ENCODE measurements at regions not wholly inside any gene's neighbourhood (a gene's known extent, or its start where the extent isn't known, plus 50 kb on each side); places are given as distances from the start of the nearest gene placed in this dataset.

GRCh38 chr16:13492046-13492445 is 427.9 kb upstream of the ERCC4 start:
- TF ChIP-seq, protein P1, sequence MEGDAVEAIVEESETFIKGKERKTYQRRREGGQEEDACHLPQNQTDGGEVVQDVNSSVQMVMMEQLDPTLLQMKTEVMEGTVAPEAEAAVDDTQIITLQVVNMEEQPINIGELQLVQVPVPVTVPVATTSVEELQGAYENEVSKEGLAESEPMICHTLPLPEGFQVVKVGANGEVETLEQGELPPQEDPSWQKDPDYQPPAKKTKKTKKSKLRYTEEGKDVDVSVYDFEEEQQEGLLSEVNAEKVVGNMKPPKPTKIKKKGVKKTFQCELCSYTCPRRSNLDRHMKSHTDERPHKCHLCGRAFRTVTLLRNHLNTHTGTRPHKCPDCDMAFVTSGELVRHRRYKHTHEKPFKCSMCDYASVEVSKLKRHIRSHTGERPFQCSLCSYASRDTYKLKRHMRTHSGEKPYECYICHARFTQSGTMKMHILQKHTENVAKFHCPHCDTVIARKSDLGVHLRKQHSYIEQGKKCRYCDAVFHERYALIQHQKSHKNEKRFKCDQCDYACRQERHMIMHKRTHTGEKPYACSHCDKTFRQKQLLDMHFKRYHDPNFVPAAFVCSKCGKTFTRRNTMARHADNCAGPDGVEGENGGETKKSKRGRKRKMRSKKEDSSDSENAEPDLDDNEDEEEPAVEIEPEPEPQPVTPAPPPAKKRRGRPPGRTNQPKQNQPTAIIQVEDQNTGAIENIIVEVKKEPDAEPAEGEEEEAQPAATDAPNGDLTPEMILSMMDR (IDR thresholded peaks at IDR 0.05) = no peak
- TF ChIP-seq POLR2A (IDR thresholded peaks at IDR 0.05) (no peak), POLR2AphosphoS5 (IDR thresholded peaks at IDR 0.05) (no peak)
- intact Hi-C loops (cut with DNase I; ENCODE audit: low total_unique reads) = no loop called here
- no peak for DNase-seq (ENCODE audit: low spot score in 2 of 2)

DNA sequence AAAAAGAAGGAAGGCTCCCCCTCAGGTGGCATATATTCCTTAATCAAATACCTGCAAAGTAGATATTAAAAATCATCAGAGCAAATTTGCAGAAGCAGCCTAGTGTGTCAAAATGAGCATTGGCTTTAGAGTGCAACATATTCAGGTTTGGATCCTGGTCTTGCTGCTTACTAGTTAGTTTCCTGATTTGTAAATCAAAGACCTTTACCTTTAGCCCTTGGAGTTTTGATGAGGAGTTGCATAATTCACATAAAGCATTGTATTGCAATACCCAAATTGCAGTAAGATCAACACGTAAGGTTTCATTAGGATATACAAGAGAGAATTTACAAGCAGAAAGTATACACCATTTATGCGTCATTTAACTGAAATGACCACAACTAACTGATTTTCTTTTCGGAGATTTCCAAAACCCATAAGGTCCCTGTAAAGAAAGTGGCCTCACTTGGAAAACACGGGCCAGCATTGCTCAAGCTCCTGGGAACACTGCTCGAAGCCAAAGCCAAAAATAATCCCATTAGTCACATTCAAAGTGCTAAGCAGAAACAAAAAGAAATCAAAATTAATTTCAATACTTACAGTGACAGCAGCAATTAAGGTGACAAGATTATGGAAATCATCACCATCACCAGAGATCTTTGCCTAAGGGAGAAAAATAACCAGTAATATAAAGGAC is 415.9 kb upstream of the ERCC4 start:
- Histone ChIP-seq H3K36me3 (no peaks in the 10 kb centered on the region), H3K27me3 (no peaks in the 10 kb centered on the region), H3K4me1 (no peaks in the 10 kb centered on the region), H3K27ac (no peak overlapping the region), H3K4me3 (no peak overlapping the region), H3K9me3 (no peaks in the 10 kb centered on the region)
- intact Hi-C loops (cut with DNase I; ENCODE audit: low total_unique reads) = no loop called here
- DNase-seq (ENCODE audit: low spot score in 2 of 2) = no peak
- TF ChIP-seq POLR2A (IDR thresholded peaks at IDR 0.05) (no peak), POLR2AphosphoS5 (IDR thresholded peaks at IDR 0.05) (no peak)
- TF ChIP-seq, protein P1 (IDR thresholded peaks at IDR 0.05) = no peak

More at GRCh38 chr16:13492046-13492445, 427.9 kb upstream of the ERCC4 start:
- Histone ChIP-seq H3K9me3 (no peaks in the 10 kb centered on the region), H3K4me1 (no peaks in the 10 kb centered on the region), H3K27ac (no peak overlapping the region), H3K36me3 (no peaks in the 10 kb centered on the region), H3K27me3 (no peaks in the 10 kb centered on the region), H3K4me3 (no peak overlapping the region)

GRCh38 chr16:13507530-13507929 is 412.4 kb upstream of the ERCC4 start:
- Histone ChIP-seq H3K4me3 (no peak overlapping the region), H3K27me3 (no peaks in the 10 kb centered on the region), H3K9me3 (peaks cover 0 to 2% of the 10 kb centered on the region in 2 donors), H3K4me1 (no peaks in the 10 kb centered on the region), H3K36me3 (no peaks in the 10 kb centered on the region), H3K27ac (no peak overlapping the region)
- intact Hi-C loops (cut with DNase I; ENCODE audit: low total_unique reads) = no loop called here
- no peak for TF ChIP-seq POLR2A (IDR thresholded peaks at IDR 0.05)
- TF ChIP-seq POLR2AphosphoS5 (IDR thresholded peaks at IDR 0.05) = no peak
- TF ChIP-seq, protein P1 (IDR thresholded peaks at IDR 0.05) = no peak
- DNase-seq (ENCODE audit: low spot score in 2 of 2) = no peak

- Histone ChIP-seq H3K4me3 (no peak overlapping the region), H3K27me3 (no peaks in the 10 kb centered on the region), H3K27ac (no peak overlapping the region), H3K4me1 (no peaks in the 10 kb centered on the region), H3K9me3 (peaks cover 0 to 17% of the 10 kb centered on the region in 2 donors), H3K36me3 (no peaks in the 10 kb centered on the region)
- TF ChIP-seq POLR2A (IDR thresholded peaks at IDR 0.05) (no peak), POLR2AphosphoS5 (IDR thresholded peaks at IDR 0.05) (no peak)
- TF ChIP-seq, protein P1 (IDR thresholded peaks at IDR 0.05) = no peak
- no peak for DNase-seq (ENCODE audit: low spot score in 2 of 2)
- intact Hi-C loops (cut with DNase I; ENCODE audit: low total_unique reads) = no loop called here
Measured at GRCh38 chr16:13510425-13511151, 409.4 kb upstream of the ERCC4 start.

DNA sequence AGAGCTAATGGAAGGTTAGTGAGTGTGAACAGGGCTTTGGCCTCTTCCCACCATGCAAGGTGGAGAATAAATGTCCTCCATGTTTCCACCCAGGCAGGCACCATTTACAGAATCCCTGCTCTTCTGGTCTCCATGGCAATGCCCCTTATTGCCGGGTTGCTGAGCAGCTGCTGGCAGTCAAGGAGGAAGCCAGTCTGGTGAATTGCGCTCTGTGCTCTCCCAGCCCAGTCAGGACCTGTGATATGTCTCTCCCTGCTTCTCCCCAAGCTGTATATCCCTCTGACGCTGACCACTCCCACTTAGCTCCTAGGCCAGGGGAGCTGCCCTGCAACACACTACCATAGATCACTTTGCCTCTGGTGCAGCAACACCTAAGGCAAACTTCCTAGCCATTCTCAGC is 402.1 kb upstream of the ERCC4 start:
- intact Hi-C loops (cut with DNase I; ENCODE audit: low total_unique reads) = no loop called here

More for the DNA sequence above, 402.1 kb upstream of the ERCC4 start:
- no peak for TF ChIP-seq POLR2A (IDR thresholded peaks at IDR 0.05)
- TF ChIP-seq POLR2AphosphoS5 (IDR thresholded peaks at IDR 0.05) = no peak
- TF ChIP-seq, protein P1 (IDR thresholded peaks at IDR 0.05) = no peak
- Histone ChIP-seq H3K36me3 (no peaks in the 10 kb centered on the region), H3K4me3 (no peak overlapping the region), H3K27ac (no peak overlapping the region), H3K27me3 (no peaks in the 10 kb centered on the region), H3K4me1 (no peaks in the 10 kb centered on the region), H3K9me3 (peaks cover 0 to 11% of the 10 kb centered on the region in 2 donors)
- no peak for DNase-seq (ENCODE audit: low spot score in 2 of 2)
